GM18858 (cell line): ENCODE measurements at regions not wholly inside any gene's neighbourhood (a gene's known extent, or its start where the extent isn't known, plus 50 kb on each side); places are given as distances from the start of the nearest gene placed in this dataset.
"Not testable (repeated sequence)": the region's sequence is repeated elsewhere in the genome, so short reads cannot be mapped to it uniquely, and the experiment has no call there.

Source experiments
- ATAC-seq: cut with Tn5 transposase; IDR thresholded peaks from one replicate; pipeline ENCODE4 v1.9.1; 2021; ENCODE audit not compliant: unreplicated experiment

GRCh38 chr11:96681019-96681716 is 291.4 kb downstream of the JRKL start:
- no peak for ATAC-seq

- ATAC-seq, result no peak
Measured at GRCh38 chr11:96694338-96694737, 304.5 kb downstream of the JRKL start.

- ATAC-seq, result no peak
Measured at GRCh38 chr11:96696731-96697130, 306.9 kb downstream of the JRKL start.

- no peak for ATAC-seq
Measured at GRCh38 chr11:96697466-96697865, 307.7 kb downstream of the JRKL start.

- no peak for ATAC-seq
Measured at GRCh38 chr11:96704847-96705246, 315.0 kb downstream of the JRKL start.

GRCh38 chr11:96706761-96707160 is 316.9 kb downstream of the JRKL start:
- ATAC-seq, result no peak

- ATAC-seq, result no peak
Measured at GRCh38 chr11:96707273-96707672, 317.5 kb downstream of the JRKL start.

GRCh38 chr11:96708219-96708878 is 318.5 kb downstream of the JRKL start:
- ATAC-seq, result no peak

GRCh38 chr11:96713301-96713700 is 323.5 kb downstream of the JRKL start:
- ATAC-seq, result no peak

GRCh38 chr11:96714689-96715088 is 324.9 kb downstream of the JRKL start:
- ATAC-seq, result no peak

GRCh38 chr11:96715208-96715607 is 325.4 kb downstream of the JRKL start:
- no peak for ATAC-seq

- no peak for ATAC-seq
Measured at GRCh38 chr11:96736601-96737000, 346.8 kb downstream of the JRKL start.

GRCh38 chr11:96738311-96738710 is 348.5 kb downstream of the JRKL start:
- no peak for ATAC-seq

GRCh38 chr11:96741068-96741467 is 351.3 kb downstream of the JRKL start:
- no peak for ATAC-seq

- ATAC-seq, result no peak
Measured at GRCh38 chr11:96744697-96745096, 354.9 kb downstream of the JRKL start.

GRCh38 chr11:96748639-96749370 is 359.0 kb downstream of the JRKL start:
- ATAC-seq, result no peak

GRCh38 chr11:96751807-96752206 is 362.0 kb downstream of the JRKL start:
- not testable (repeated sequence) for ATAC-seq

GRCh38 chr11:96752221-96752620 is 362.4 kb downstream of the JRKL start:
- no peak for ATAC-seq

- no peak for ATAC-seq
Measured at GRCh38 chr11:96753997-96754396, 364.2 kb downstream of the JRKL start.

- ATAC-seq, result no peak
Measured at GRCh38 chr11:96755209-96755608, 365.4 kb downstream of the JRKL start.

- ATAC-seq, result no peak
Measured at GRCh38 chr11:96755752-96756151, 365.9 kb downstream of the JRKL start.

- ATAC-seq, result peak; percentile 59
Measured at GRCh38 chr11:96758957-96759356, 369.1 kb downstream of the JRKL start.
